ENCODE measurements at regions not wholly inside any gene's neighbourhood (a gene's known extent, or its start where the extent isn't known, plus 50 kb on each side); places are given as distances from the start of the nearest gene placed in this dataset.
"Not testable (repeated sequence)": the region's sequence is repeated elsewhere in the genome, so short reads cannot be mapped to it uniquely, and the experiment has no call there.

DNA sequence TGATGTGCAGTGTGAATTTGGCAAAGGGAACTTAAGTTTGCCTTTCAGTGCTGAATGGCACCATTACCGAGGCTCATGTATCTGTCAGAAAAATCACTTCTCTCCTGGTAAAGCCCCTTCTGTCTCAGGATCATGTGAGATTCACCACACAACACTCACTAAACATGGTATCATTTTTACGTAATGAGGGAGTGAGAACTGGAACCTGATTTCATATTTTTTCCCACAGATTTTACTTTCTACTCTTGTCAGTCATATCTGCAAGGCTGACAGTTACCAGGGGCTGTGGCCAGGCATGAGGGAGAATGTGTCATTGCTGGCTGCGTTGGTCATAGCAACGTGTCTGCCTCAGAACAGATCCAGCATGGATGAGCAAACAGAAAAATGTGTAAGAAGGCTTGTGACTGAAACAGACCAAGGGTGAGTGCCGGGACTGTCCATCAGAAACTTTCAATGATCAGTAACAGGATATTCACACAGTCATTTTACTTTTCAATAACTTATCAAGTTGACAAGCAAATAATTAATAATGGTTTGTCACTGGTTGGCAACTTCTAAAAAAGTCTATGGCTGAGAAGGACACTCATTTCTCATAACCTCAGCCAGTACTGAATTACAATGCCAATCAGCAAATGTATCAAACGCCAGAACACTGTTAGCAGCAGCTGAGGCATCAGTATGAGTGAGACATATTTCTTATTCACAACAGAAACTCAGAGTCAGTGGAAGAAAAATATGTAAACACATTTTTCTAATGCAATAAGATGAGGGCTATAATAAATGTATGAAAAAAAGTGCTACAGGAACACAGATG lies 100.5 kb downstream of the CDC42EP3 start:
- DNase-seq (ENCODE audit: low read depth) = peak; percentile 96

DNA sequence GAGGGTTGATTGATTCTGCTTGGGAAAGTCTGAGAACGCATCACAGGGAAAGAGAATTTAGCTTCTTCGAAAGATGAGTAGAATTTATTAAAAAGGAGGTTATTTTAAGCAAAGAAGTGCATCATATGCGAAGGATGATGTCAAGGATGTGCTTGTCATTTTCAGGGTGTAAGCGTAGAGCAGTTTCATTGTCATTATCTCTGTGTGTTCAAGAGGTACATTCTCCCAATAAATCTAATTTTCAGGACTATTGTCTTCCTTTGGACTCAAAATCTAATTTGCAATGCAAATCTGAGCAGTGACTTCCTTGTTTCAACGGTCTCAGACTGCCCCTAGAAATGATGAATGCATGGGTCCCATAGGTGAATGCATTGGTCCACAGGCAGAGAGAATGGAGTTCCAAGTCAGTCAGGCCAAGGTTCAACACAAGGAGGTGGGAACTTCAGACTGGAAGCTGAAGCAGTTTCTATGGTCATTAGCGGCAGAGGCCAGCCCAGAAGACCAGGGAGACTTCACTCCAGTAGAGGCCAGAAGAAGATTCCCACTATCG lies 99.8 kb downstream of the CDC42EP3 start:
- DNase-seq (ENCODE audit: low read depth) = no peak

DNA sequence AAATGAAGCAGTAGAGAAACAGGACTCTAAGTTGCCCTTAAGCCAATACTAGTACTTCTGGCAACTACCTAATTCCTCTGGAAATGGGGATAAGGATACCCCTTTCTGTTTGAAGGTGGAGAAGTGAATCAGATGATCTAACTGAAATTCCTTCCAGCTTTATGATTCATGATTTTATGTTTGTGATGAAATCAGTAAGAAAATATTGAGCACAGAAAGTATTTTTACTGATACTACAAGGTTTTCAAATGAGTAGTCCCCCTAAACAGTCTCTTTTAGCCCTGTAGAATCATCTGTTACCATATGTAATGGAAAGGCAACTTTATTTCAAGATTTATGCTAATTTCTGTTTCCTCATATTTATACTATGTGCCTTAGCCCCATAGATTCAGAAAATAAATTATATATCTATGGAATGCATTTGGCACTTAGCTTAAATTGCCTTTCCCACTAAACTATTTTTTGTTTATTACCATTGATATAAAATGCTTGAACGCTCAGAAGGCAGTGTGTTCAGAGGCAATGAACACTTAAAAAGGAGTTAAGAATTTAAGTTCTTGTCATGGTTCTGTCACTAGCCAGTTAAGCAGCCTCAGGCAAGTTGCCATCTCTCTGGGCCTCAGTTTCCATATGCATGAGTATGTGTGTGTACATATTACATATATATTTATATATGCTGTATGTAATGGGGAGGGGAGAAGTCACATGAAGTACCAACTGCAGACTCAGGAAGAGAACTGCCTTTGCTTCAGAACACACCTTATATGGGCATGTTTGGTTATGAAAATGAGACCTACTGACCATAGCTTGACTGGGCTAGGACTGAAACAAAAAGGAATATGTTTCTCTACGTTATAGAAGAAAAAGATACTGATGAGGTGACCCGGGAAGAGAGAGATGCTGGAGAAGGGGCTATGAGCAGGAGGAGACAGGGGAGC lies 97.7 kb downstream of the CDC42EP3 start:
- peak; percentile 64 for DNase-seq (ENCODE audit: low read depth)

DNA sequence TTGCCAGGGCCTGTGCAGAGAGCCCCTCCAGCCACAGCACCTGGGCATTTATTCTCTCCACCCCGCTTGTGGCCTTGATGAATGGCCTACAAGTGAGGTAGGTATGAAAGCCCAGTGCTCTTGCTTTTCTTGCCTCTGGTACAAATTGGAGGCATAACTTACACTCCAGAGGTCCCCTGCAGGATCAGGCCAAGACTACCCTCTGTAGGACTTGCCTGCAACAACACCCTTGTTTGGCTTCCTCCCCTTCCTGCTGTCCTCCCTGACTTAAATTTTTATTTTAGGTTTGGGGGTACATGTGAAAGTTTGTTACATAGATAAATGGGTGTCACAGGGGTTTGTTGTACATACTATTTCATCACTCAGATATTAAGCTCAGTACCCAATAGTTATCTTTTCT lies 95.7 kb downstream of the CDC42EP3 start:
- DNase-seq (ENCODE audit: low read depth) = no peak

DNA sequence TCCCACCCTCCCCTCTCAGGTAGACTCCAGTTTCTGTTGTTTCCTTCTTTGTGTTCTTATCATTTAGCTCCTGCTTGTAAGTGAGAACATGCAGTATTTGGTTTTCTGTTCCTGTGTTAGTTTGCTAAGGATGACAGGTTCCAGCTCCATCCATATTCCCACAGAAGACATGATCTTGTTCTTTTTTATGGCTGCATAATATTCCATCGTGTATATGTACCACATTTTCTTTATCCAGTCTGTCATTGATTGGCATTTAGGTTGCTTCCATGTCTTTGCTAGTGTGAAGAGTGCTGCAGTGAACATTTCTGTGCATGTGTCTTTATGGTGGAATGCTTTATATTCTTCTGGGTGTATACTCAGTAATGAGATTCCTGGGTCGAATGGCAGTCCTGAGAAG lies 95.2 kb downstream of the CDC42EP3 start:
- DNase-seq (ENCODE audit: low read depth) = not testable (repeated sequence)

DNA sequence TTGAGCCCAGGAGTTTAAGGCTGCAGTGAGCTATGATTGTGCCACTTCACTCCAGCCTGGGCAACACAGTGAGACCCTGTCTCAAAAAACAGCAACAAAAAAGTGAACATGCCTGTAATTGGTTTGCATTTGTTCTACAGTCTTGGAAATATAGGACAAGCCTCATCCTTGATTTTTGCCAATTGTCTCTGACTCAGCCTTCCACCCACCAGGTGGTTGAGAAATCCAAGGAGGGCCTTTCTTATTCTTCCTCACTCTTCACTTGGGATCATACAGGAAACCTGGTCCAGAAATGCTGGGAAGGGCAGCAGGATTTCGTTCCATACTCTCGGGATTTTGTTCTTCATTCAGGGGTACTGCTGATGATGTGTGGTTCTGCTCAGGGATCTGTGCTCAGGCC lies 94.6 kb downstream of the CDC42EP3 start:
- DNase-seq (ENCODE audit: low read depth) = peak; percentile 65

DNA sequence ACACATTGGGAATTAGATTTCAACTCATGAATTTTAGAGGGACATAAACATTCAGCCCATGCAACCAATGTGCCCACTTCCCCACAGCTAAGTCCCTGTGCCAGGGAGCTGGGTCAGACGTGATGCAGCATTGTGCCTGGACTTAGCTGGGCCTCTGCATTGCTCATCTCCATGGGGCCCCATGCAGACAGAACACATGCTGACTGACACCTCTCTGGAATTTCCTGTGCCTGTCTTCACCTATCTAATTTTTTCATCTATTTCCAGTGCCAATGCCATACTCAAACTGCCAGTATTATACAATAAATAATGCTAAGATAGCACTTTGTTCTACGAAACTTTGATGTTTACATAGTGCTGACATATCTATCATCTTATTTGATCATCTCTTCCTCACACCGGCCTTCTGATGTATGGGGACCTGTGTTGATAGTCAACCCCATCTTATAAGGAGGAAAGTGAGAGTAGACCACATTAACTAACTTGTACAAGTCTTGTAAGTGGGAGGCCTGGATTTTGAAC lies 92.2 kb downstream of the CDC42EP3 start:
- DNase-seq (ENCODE audit: low read depth) = no peak

DNA sequence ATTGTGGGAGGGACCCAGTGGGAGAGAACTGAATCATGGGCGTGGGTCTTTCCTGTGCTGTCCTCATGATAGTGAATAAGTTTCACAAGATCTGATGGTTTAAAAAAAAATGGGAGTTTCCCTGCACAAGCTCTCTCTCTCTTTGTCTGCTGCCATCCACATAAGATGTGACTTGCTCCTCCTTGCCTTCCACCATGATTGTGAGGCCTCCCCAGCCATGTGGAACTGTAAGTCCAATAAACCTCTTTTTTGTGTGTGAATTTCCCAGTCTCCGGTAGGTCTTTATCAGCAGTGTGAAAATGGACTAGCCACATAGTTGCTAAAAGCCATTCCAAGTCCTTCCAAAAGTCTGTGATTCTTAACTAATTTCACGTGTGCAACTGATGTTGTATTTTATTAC lies 91.5 kb downstream of the CDC42EP3 start:
- DNase-seq (ENCODE audit: low read depth) = not testable (repeated sequence)

DNA sequence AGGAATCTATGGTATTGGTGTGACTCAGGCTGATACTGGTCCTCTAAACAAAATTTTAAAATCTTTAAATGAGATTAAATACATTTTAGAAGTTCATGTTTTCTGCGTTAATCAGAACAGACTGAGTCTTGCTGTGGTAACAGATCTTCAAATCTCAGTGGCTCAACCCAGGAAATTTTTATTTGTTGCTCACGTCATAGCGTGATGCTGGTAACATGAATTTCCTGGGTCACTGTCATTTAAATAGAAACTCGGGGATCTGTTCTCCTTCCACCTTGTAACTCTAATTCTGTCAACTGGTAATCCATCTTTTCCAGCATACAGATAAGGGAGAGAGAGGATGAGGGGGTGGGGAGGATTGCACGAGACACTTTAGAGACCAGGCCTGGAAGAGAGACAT lies 90.0 kb downstream of the CDC42EP3 start:
- peak; percentile 75 for DNase-seq (ENCODE audit: low read depth)

DNA sequence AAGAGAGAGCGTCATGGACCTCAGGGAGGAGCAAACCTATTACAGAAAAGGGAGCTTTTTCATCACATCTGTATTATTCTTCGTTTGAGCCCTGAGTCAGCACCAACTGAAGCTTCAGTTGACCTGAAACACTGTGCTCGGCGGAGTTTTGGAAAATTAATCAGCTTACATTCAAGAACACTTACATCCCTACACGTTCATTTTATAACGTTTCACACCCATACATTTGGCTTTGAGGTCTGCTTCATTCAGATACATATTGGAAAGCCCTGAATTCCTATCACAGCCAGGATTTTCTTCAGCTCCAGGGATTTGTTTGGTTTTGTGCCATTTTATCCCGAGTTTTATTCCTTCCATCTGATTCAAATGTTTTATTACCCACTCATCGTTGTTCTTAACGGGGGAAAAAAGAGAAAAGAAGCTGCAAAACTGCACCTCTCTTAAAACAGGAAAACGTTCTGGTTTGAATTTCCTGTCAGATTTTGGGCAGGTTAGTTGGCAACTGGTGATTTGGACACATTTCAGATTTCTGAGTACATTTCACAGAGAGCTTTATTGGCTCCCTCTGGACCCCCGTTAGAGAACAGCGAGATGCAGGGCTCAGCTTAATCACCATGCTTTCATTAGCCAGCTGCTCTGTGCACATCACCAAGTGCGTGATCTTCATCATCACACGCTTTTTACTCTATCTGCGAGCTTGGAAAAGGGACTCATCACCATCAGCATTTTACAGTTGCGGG lies 88.8 kb downstream of the CDC42EP3 start:
- DNase-seq (ENCODE audit: low read depth) = no peak

DNA sequence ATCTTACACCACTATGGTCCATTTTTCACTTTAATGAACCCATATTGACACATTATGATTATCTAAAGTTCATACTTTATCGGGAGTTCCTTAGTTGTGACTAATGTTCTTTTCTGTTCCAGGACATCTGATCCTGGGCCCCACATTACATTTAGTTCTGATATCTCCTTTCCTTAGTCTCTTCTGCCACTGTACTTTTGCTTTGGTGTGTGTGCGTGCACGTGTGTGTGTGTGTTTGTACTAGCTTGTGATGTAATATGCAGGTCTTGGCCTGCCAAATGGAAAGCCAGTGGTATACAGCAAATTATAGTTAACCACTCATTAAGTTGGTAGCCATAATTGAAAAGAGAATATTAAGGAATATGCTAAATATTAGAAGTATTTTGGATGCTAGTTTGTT lies 88.0 kb downstream of the CDC42EP3 start:
- DNase-seq (ENCODE audit: low read depth) = no peak

DNA sequence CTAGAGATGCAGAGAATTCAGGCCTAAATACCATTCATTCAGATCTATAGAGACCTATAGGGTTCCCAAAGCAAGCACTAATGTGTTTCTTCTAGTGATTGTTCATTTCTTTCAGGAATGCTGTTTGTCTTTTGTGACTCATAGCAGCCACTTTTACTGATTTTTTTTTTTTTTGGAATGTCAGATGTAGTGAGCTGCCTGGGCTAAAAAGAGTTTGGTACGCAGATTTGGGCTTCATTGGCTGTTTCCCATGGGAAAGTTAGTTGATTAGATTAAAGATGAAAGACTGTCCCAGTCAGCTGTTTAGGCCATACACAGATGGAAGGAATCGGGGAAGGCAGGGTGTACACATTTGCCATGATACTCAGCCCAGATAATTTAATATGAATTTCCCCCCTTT lies 87.6 kb downstream of the CDC42EP3 start:
- DNase-seq (ENCODE audit: low read depth) = peak; percentile 61

DNA sequence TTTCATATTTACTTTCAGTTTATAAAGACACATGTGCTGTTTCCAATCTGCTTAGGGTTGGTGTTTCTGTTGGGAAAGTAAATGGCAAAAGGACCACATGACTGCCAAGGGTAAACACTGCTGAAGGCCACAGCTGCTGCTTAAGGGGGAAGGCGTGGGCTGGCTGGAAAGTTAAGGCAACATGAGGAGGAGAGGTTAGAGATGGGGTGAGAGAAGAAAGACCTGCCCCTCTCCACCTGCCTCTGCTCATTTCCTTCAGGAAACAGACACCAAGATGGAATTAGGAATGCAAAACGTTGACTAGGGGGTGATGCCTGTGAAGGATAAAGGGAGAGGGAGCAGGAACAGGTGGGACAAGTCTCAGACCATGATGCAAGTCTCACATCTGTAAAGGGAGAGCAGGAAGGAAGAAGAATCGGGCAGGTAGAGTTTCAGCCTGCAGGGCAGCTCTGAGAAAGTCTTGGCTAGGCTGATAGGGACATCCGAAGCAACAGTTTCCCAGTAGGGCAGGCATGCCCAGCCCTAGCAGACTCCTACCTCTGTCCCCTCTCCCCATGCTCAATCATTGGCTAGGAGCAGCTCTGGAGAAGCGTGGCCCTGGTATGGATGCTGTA lies 86.0 kb downstream of the CDC42EP3 start:
- peak; percentile 51 for DNase-seq (ENCODE audit: low read depth)

DNA sequence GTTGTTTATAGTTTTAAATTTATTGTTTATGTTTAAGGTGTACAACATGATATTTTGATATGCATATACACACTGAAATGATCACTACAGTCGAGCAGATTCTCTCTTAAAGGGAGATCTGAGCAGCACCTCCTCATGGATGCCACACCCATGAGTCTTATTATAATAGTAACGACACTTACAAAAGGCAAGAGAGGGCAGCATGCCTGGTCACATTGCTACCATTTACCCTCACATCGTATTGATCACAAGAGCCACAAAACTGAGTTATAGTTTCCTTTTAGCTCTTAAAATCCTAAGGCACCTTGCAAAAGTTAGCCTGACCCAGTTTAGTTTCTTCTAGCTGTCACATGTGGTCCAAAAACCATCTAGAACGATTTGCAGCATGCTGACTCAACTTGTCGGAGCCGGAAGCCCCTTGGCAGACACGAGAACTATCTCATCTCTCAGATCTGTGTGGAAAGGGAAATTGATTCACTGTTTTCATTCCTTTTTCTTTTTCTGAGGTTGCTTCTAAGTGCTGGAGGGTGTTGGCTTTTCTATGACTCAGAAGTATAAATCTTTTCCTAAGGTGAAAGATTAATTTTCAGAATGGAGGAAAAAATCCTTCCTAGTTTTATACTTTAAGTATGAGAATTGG lies 85.3 kb downstream of the CDC42EP3 start:
- DNase-seq (ENCODE audit: low read depth) = peak; percentile 95

DNA sequence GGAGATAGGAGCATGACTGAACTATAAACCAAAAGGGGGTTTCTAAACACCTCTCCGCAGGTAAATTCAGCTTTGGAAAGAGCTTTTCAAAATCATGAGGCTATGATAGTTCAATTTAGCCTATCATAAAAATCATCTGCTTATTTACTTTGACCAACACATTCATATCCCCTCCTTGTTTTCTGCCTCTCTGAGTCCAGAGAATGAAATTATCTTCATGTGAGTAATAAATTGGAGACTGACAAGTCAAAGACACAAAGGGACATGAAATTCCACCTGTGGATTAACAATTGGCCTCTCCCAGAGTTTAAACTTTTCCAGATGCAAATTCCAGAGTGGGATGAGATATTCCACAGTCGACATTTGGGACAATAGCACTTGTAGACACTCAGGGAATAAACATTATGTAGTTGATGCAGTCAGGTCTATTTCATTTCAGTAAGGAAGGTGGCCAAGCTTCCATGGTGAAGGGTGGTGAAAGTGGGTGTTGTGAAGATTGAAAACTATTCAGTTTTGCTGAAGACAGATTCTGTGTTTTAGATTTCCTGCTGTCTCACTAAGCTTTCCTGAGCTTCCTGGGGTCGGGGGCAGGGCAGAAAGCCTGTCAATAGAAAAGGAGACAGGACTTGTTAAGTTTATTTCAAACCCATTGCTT lies 84.7 kb downstream of the CDC42EP3 start:
- DNase-seq (ENCODE audit: low read depth) = no peak

DNA sequence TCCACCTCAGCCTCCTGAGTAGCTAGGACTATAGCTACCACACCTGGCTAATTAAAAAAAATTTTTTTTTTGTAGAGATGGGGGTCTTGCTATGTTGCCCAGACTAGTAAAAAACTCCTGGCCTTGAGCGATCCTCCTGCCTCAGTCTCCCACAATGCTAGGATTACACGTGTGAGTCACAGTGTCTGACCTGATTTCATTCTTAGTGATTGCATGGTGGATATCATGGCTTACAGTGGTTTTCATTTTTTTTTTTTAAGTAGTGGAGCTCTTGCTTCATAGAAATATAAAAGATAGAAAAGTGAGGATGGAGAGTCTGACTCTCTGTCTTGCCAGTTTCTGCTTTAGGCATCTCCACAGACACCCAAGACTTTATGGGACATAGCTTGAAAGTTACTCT lies 83.6 kb downstream of the CDC42EP3 start:
- DNase-seq (ENCODE audit: low read depth) = peak; percentile 63

DNA sequence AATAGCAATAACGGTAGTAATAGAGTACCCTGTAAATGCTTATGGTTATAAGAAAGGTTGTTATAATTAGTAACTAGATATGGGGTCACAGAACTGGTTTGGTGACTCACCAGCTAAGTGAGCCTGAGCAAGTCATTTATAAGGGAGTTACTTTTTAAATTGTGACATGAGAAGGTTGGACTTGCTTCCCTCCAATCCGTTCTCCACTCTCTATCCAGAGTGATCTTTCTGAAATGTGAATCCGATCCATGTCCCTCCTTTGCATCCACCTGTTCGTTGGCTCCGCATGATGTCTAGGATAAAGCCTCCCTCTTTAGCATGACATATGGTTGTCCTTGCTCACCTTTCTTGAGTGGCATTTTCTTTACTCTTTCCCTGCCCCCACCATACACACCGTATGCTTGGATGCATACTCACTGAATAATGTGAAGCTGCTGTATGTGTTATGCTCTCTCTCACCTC lies 83.1 kb downstream of the CDC42EP3 start:
- DNase-seq (ENCODE audit: low read depth) = no peak

DNA sequence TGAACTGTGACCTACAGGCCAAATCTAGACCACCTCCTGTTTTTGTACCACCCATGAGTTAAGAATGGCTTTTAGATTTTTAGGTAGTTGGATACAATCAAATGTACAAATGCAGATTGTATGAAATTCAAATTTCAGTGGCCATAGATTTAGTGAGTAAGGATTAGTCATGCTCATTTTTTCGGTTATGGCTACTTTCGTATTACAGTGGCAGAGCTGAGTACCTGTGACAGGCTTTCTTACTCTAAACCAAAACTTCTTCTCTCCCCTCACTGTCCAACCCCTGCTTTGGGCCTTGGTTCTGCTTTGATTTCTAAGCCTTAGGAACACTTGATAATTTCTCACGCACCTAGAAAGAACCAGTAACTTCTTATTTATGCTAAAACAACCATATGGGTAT lies 82.1 kb downstream of the CDC42EP3 start:
- DNase-seq (ENCODE audit: low read depth) = peak; percentile 43

DNA sequence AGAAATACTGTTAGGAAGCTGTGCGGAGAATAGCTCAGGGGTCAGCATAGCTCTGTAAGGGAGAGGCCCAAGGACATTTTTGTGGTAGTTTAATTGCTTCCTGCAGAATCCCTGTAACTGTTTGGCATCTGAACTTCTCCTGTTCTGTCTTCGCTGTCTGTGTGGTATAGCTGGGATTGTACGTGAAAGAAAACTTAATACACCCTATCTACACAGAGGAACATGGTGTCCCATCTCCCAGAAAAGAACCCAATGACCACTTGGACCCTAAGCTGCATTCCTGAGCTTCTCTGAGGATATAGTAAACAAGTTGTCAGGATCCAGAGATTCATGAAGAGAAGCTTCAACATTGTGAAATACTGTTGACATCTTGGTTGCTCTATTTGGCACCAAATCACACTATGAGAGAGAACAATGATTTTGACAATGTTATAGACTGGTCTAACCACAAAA lies 81.3 kb downstream of the CDC42EP3 start:
- DNase-seq (ENCODE audit: low read depth) = peak; percentile 100
